ENCODE measurements at regions not wholly inside any gene's neighbourhood (a gene's known extent, or its start where the extent isn't known, plus 50 kb on each side); places are given as distances from the start of the nearest gene placed in this dataset.

- no peak for DNase-seq (ENCODE audit: extremely low read depth, low read depth)
- H3K4me3 ChIP-seq (replicated peaks; ENCODE audit: low read depth, low read length), result no peak overlapping the region
- no peak for TF ChIP-seq CTCF (IDR thresholded peaks at IDR 0.05; ENCODE audit: low read depth, low read length, missing control alignments)
These were observed 175.4 kb downstream of the KLF12 start for GRCh38 chr13:73958657-73959397.

- no peak for TF ChIP-seq CTCF (IDR thresholded peaks at IDR 0.05; ENCODE audit: low read depth, low read length, missing control alignments)
- H3K4me3 ChIP-seq (replicated peaks; ENCODE audit: low read depth, low read length), result no peak overlapping the region
- DNase-seq (ENCODE audit: extremely low read depth, low read depth), result no peak
These were observed 176.3 kb downstream of the KLF12 start for GRCh38 chr13:73957889-73958288.

GRCh38 chr13:73956795-73957408 is 177.3 kb downstream of the KLF12 start:
- H3K4me3 ChIP-seq (replicated peaks; ENCODE audit: low read depth, low read length), result no peak overlapping the region
- no peak for DNase-seq (ENCODE audit: extremely low read depth, low read depth)
- no peak for TF ChIP-seq CTCF (IDR thresholded peaks at IDR 0.05; ENCODE audit: low read depth, low read length, missing control alignments)

GRCh38 chr13:73955977-73956500 is 178.2 kb downstream of the KLF12 start:
- no peak for TF ChIP-seq CTCF (IDR thresholded peaks at IDR 0.05; ENCODE audit: low read depth, low read length, missing control alignments)
- DNase-seq (ENCODE audit: extremely low read depth, low read depth), result no peak
- H3K4me3 ChIP-seq (replicated peaks; ENCODE audit: low read depth, low read length), result no peak overlapping the region

- no peak for TF ChIP-seq CTCF (IDR thresholded peaks at IDR 0.05; ENCODE audit: low read depth, low read length, missing control alignments)
- no peak for DNase-seq (ENCODE audit: extremely low read depth, low read depth)
- H3K4me3 ChIP-seq (replicated peaks; ENCODE audit: low read depth, low read length), result no peak overlapping the region
These were observed 179.4 kb downstream of the KLF12 start for GRCh38 chr13:73954808-73955207.

- no peak for DNase-seq (ENCODE audit: extremely low read depth, low read depth)
- TF ChIP-seq CTCF (IDR thresholded peaks at IDR 0.05; ENCODE audit: low read depth, low read length, missing control alignments), result no peak
These were observed 181.6 kb downstream of the KLF12 start for GRCh38 chr13:73952648-73953047.

More at GRCh38 chr13:73952648-73953047, 181.6 kb downstream of the KLF12 start:
- no peak overlapping the region for H3K4me3 ChIP-seq (replicated peaks; ENCODE audit: low read depth, low read length)

Data from HFF-Myc (cell line).